HG02763 (cell line): ENCODE measurements at regions not wholly inside any gene's neighbourhood (a gene's known extent, or its start where the extent isn't known, plus 50 kb on each side); places are given as distances from the start of the nearest gene placed in this dataset.

Experiments
- ATAC-seq: cut with Tn5 transposase; IDR thresholded peaks from one replicate; pipeline ENCODE4 v1.9.1; 2021; ENCODE audit warnings: mild to moderate bottlenecking, moderate library complexity; ENCODE audit not compliant: unreplicated experiment

- no peak for ATAC-seq
Observed at GRCh38 chr2:79453918-79454317, 58.9 kb upstream of the CTNNA2 start.

GRCh38 chr2:79452651-79453050 is 60.2 kb upstream of the CTNNA2 start:
- ATAC-seq, result no peak

- no peak for ATAC-seq
Observed at GRCh38 chr2:79447463-79447862, 65.4 kb upstream of the CTNNA2 start.

GRCh38 chr2:79446313-79446712 is 66.5 kb upstream of the CTNNA2 start:
- ATAC-seq, result no peak

GRCh38 chr2:79437433-79438267 is 75.2 kb upstream of the CTNNA2 start:
- no peak for ATAC-seq

- no peak for ATAC-seq
Observed at GRCh38 chr2:79434362-79434761, 78.5 kb upstream of the CTNNA2 start.

GRCh38 chr2:79432731-79433146 is 80.1 kb upstream of the CTNNA2 start:
- no peak for ATAC-seq

- no peak for ATAC-seq
Observed at GRCh38 chr2:79428745-79429144, 84.1 kb upstream of the CTNNA2 start.

GRCh38 chr2:79414690-79415089 is 98.2 kb upstream of the CTNNA2 start:
- no peak for ATAC-seq

- no peak for ATAC-seq
Observed at GRCh38 chr2:79394485-79394859, 118.4 kb upstream of the CTNNA2 start.

- ATAC-seq, result no peak
Observed at GRCh38 chr2:79393806-79394484, 118.9 kb upstream of the CTNNA2 start.

- ATAC-seq, result no peak
Observed at GRCh38 chr2:79393107-79393685, 119.7 kb upstream of the CTNNA2 start.

GRCh38 chr2:79389481-79389880 is 123.4 kb upstream of the CTNNA2 start:
- ATAC-seq, result no peak

- ATAC-seq, result no peak
Observed at GRCh38 chr2:79388024-79388423, 124.8 kb upstream of the CTNNA2 start.

GRCh38 chr2:79387431-79387830 is 125.4 kb upstream of the CTNNA2 start:
- no peak for ATAC-seq

GRCh38 chr2:79383681-79384080 is 129.2 kb upstream of the CTNNA2 start:
- ATAC-seq, result no peak

- no peak for ATAC-seq
Observed at GRCh38 chr2:79375817-79376216, 137.0 kb upstream of the CTNNA2 start.

GRCh38 chr2:79373358-79374130 is 139.3 kb upstream of the CTNNA2 start:
- ATAC-seq, result no peak

GRCh38 chr2:79370976-79371538 is 141.8 kb upstream of the CTNNA2 start:
- no peak for ATAC-seq

- no peak for ATAC-seq
Observed at GRCh38 chr2:79369127-79369526, 143.7 kb upstream of the CTNNA2 start.

GRCh38 chr2:79368116-79368630 is 144.7 kb upstream of the CTNNA2 start:
- no peak for ATAC-seq
